SK-N-SH (cell line): ENCODE measurements at regions not wholly inside any gene's neighbourhood (a gene's known extent, or its start where the extent isn't known, plus 50 kb on each side); places are given as distances from the start of the nearest gene placed in this dataset.

ENCODE experiments used
- CTCF ChIA-PET: fragments of 300-600, 350-600 bp; formaldehyde crosslinking; extraction: SDS; loops from one replicate; lab custom pipeline; 2021; lab: Yijun Ruan, JAX
- POLR2A ChIA-PET: fragments of 350-600 bp; sonication (Branson Sonifier 250); formaldehyde crosslinking; extraction: SDS; loops from one replicate; lab custom pipeline; 2020; ENCODE audit warnings: antibody characterized with exemption, inconsistent platforms; lab: Yijun Ruan, JAX
- DNase-seq: peaks from one replicate; pipeline ENCODE4 v3.0.0; 2012
- H2AFZ ChIP-seq: fragments of 200-600 bp; sonication (generic); 2 replicates; pipeline ENCODE4 v1.8.1; 2016; ENCODE audit warnings: antibody characterized with exemption, mild to moderate bottlenecking, low read depth
- H3F3A ChIP-seq: fragments of 200-600 bp; sonication (generic); replicated peaks from 2 replicates; pipeline ENCODE3; 2016; ENCODE audit warnings: antibody characterized with exemption, mild to moderate bottlenecking; ENCODE audit not compliant: insufficient read depth
- H3K27ac ChIP-seq, 2 experiments: fragments of 200-500 bp in 1 of 2; fragments of 200-600 bp in 1 of 2; sonication (Bioruptor generic) in 1 of 2; sonication (generic), shearing (Covaris generic) in 1 of 2; 2 replicates each; pipeline versions ENCODE4 v1.5.1 to v1.6.1; 2014 to 2016; ENCODE audit warnings: low read depth in 2 of 2, inconsistent platforms in 1 of 2, low read length in 1 of 2, mild to moderate bottlenecking in 1 of 2, mixed read lengths in 1 of 2
- H3K27me3 ChIP-seq: fragments of 200-600 bp; sonication (generic), shearing (Covaris generic); 2 replicates; pipeline ENCODE4 v1.6.1; 2016; ENCODE audit warnings: mixed run types; ENCODE audit not compliant: insufficient read depth
- H3K36me3 ChIP-seq, 2 experiments: fragments of 200-500 bp in 1 of 2; fragments of 200-600 bp in 1 of 2; sonication (Bioruptor generic) in 1 of 2; sonication (generic) in 1 of 2; replicated peaks in 1 of 2; 2 replicates each; pipeline versions ENCODE3 to v1.5.1; 2014 to 2016; ENCODE audit warnings: low read length in 1 of 2, mild to moderate bottlenecking in 1 of 2; ENCODE audit not compliant: insufficient read depth in 2 of 2, control insufficient read depth in 1 of 2
- H3K4me1 ChIP-seq, 2 experiments: fragments of 200-500 bp in 1 of 2; fragments of 200-600 bp in 1 of 2; sonication (Bioruptor generic) in 1 of 2; sonication (generic), shearing (Covaris generic) in 1 of 2; 2 replicates each; pipeline versions ENCODE4 v1.5.1 to v1.6.1; 2014 to 2016; ENCODE audit warnings: low read depth in 1 of 2, low read length in 1 of 2, mixed run types in 1 of 2; ENCODE audit not compliant: insufficient read depth in 2 of 2, control insufficient read depth in 1 of 2
- H3K4me2 ChIP-seq: fragments of 200-600 bp; sonication (generic), shearing (Covaris generic); 2 replicates; pipeline ENCODE4 v1.6.1; 2017; ENCODE audit warnings: mixed run types
- H3K4me3 ChIP-seq, 2 experiments: fragments of 200-500 bp in 1 of 2; fragments of 200-600 bp in 1 of 2; sonication (Bioruptor generic) in 1 of 2; sonication (generic), shearing (Covaris generic) in 1 of 2; 2 replicates each; pipeline versions ENCODE4 v1.5.1 to v1.8.1; 2014 to 2016; ENCODE audit warnings: low read depth in 2 of 2, inconsistent platforms in 1 of 2, low read length in 1 of 2, mild to moderate bottlenecking in 1 of 2, mixed read lengths in 1 of 2, moderate library complexity in 1 of 2
- H3K79me2 ChIP-seq: fragments of 200-600 bp; sonication (generic); 2 replicates; pipeline ENCODE4 v1.8.1; 2017; ENCODE audit warnings: mild to moderate bottlenecking; ENCODE audit not compliant: insufficient read depth
- H3K9ac ChIP-seq: fragments of 200-600 bp; sonication (generic); 2 replicates; pipeline ENCODE4 v1.6.1; 2017; ENCODE audit warnings: mixed run types
- H3K9me2 ChIP-seq: fragments of 200-600 bp; sonication (generic); 2 replicates; pipeline ENCODE4 v1.6.1; 2017; ENCODE audit warnings: mixed run types
- H3K9me3 ChIP-seq: fragments of 200-600 bp; sonication (generic); 2 replicates; pipeline ENCODE4 v1.6.1; 2017; ENCODE audit warnings: mixed run types, mild to moderate bottlenecking, moderate library complexity
- H4K20me1 ChIP-seq: fragments of 200-600 bp; sonication (generic); 2 replicates; pipeline ENCODE4 v1.6.1; 2017; ENCODE audit warnings: mild to moderate bottlenecking, mixed run types; ENCODE audit not compliant: insufficient read depth
- EP300 ChIP-seq, 2 experiments: IDR thresholded peaks; 2 replicates each; pipeline versions ENCODE4 v1.4.0 to v1.6.1; 2012; ENCODE audit warnings: borderline replicate concordance in 1 of 2, low read depth in 1 of 2, low read length in 1 of 2
- FOSL2 ChIP-seq: IDR thresholded peaks from 2 replicates; pipeline ENCODE4 v1.4.0; 2012; ENCODE audit warnings: low read depth, mild to moderate bottlenecking, moderate library complexity, borderline replicate concordance
- FOXJ3 ChIP-seq: sonication (generic); formaldehyde crosslinking; IDR thresholded peaks from 2 replicates; pipeline ENCODE4 v1.5.1; 2020; ENCODE audit warnings: mild to moderate bottlenecking, missing genetic modification reagents
- FOXM1 ChIP-seq: IDR thresholded peaks from 2 replicates; pipeline ENCODE4 v1.4.0; 2012; ENCODE audit warnings: low read depth, mild to moderate bottlenecking
- GABPA ChIP-seq: IDR thresholded peaks from 2 replicates; pipeline ENCODE4 v1.4.0; 2012; ENCODE audit warnings: low read depth, mild to moderate bottlenecking
- GATA2 ChIP-seq: sonication (generic); formaldehyde crosslinking; IDR thresholded peaks from 2 replicates; pipeline ENCODE4 v1.5.0; 2020; ENCODE audit warnings: mild to moderate bottlenecking, missing genetic modification reagents
- IRF3 ChIP-seq: fragments of 150-350 bp; IDR thresholded peaks from 2 replicates; pipeline ENCODE4 v1.6.1; 2016; ENCODE audit warnings: mild to moderate bottlenecking, low read depth, low read length
- JUND ChIP-seq: IDR thresholded peaks from 2 replicates; pipeline ENCODE4 v1.4.0; 2012
- MEF2A ChIP-seq: IDR thresholded peaks from 2 replicates; pipeline ENCODE4 v1.4.0; 2012; ENCODE audit warnings: low read depth, borderline replicate concordance
- NFIC ChIP-seq: IDR thresholded peaks from 2 replicates; pipeline ENCODE4 v1.4.0; 2012; ENCODE audit warnings: borderline replicate concordance
- NRF1 ChIP-seq: IDR thresholded peaks from 2 replicates; pipeline ENCODE4 v1.6.1; 2012; ENCODE audit warnings: low read depth, mild to moderate bottlenecking, low read length
- POLR2AphosphoS5 ChIP-seq: IDR thresholded peaks from 2 replicates; pipeline ENCODE4 v1.6.1; 2012; ENCODE audit warnings: low read depth, low read length
- RCOR1 ChIP-seq: fragments of 150-350 bp; IDR thresholded peaks from 2 replicates; pipeline ENCODE4 v1.6.1; 2017; ENCODE audit warnings: antibody characterized with exemption, low read length
- RFX5 ChIP-seq: IDR thresholded peaks from 2 replicates; pipeline ENCODE4 v1.6.1; 2012; ENCODE audit warnings: mild to moderate bottlenecking, improper control_type of control experiment, low read length
- RXRA ChIP-seq: IDR thresholded peaks from 2 replicates; pipeline ENCODE4 v1.4.0; 2012; ENCODE audit warnings: low read depth, mild to moderate bottlenecking, borderline replicate concordance
- SIN3A ChIP-seq: IDR thresholded peaks from 2 replicates; pipeline ENCODE4 v1.6.1; 2012; ENCODE audit warnings: low read depth, mild to moderate bottlenecking, low read length, moderate library complexity, borderline replicate concordance
- TAF1 ChIP-seq: IDR thresholded peaks from 2 replicates; pipeline ENCODE4 v1.6.1; 2012; ENCODE audit warnings: low read depth, mild to moderate bottlenecking, low read length, moderate library complexity, borderline replicate concordance
- TEAD4 ChIP-seq: IDR thresholded peaks from 2 replicates; pipeline ENCODE4 v1.4.0; 2012; ENCODE audit warnings: mild to moderate bottlenecking, borderline replicate concordance; ENCODE audit not compliant: insufficient read depth
- YY1 ChIP-seq: IDR thresholded peaks from 2 replicates; pipeline ENCODE4 v1.4.0; 2012; ENCODE audit warnings: low read depth, mild to moderate bottlenecking
- WGBS: methylation state at CpG from one replicate; pipeline ENCODE4 v1.1.6; 2017; ENCODE audit warnings: low lambda C conversion rate; 5-methylcytosine and 5-hydroxymethylcytosine counted together
- TF ChIP-seq, protein P1 (sequence below): IDR thresholded peaks from 2 replicates; pipeline ENCODE4; 2012
- TF ChIP-seq, protein P2 (sequence below): fragments of 150-350 bp; IDR thresholded peaks from 2 replicates; pipeline ENCODE4 v1.6.1; 2017; ENCODE audit warnings: antibody characterized with exemption, low read length, low read depth, borderline replicate concordance

DNA sequence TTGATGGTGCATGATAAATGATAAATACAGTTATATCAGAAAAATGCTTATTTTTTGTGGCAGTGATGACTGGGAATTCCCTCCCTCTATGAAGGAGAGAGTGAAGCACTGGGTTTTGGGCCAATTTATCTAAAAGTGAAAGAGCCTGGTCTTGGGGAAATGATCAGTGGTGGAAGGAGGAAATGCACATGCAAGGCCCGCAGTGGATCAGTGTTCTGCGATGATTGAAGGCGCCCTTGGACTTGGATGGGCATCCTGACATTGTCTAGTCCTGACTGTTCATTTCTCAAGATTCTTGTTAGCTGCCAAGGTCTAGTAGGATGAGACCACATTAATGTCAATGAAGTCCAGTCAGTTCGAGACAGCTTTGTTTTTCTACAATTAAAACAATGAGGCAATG, 272.0 kb upstream of the SLC35B3 start:
- CTCF ChIA-PET: interaction anchor here (0.8 to 2.6 kb wide), 3 partner anchors 11 to 17 kb away, joined by 3 to 6 read pairs (median 4); no protein-coding TSS in a partner anchor

GRCh38 chr6:8705435-8706020, 270.2 kb upstream of the SLC35B3 start:
- DNase-seq: no peak
- 17% methylated on average over 2 of the region's 2 CpGs for WGBS
- Histone ChIP-seq H3K36me3 (no peaks in the 10 kb centered on the region), H2AFZ (no peak overlapping the region), H3F3A (no peaks in the 10 kb centered on the region), H3K9ac (no peak overlapping the region), H3K79me2 (no peaks in the 10 kb centered on the region), H3K4me1 (no peaks in the 10 kb centered on the region; a peak in 1 of 4 replicates), H3K27ac (no peak overlapping the region), H4K20me1 (no peaks in the 10 kb centered on the region), H3K4me2 (no peak overlapping the region), H3K9me3 (no peaks in the 10 kb centered on the region), H3K27me3 (no peaks in the 10 kb centered on the region), H3K4me3 (no peak overlapping the region), H3K9me2 (no peaks in the 10 kb centered on the region)
- TF ChIP-seq IRF3 (no peak), JUND (no peak), RXRA (no peak), GABPA (no peak), FOXJ3 (CRISPR knock-in tag) (no peak), TEAD4 (no peak), RFX5 (no peak)
- ChIA-PET POLR2A (no interaction called here), CTCF (interaction anchor here (1.5 to 2.6 kb wide), 3 partner anchors 9 to 14 kb away, joined by 3 to 6 read pairs (median 5); no protein-coding TSS in a partner anchor)

More for the DNA sequence above, 272.0 kb upstream of the SLC35B3 start:
- DNase-seq: no peak
- Histone ChIP-seq H3K9me3 (no peaks in the 10 kb centered on the region), H3F3A (no peaks in the 10 kb centered on the region), H3K4me2 (no peak overlapping the region), H3K4me3 (no peak overlapping the region), H3K36me3 (no peaks in the 10 kb centered on the region), H3K9ac (no peak overlapping the region), H2AFZ (no peak overlapping the region), H3K27me3 (no peaks in the 10 kb centered on the region), H3K27ac (no peak overlapping the region), H3K9me2 (no peaks in the 10 kb centered on the region), H3K79me2 (no peaks in the 10 kb centered on the region), H4K20me1 (no peaks in the 10 kb centered on the region), H3K4me1 (no peaks in the 10 kb centered on the region; a peak in 1 of 4 replicates)
- POLR2A ChIA-PET: no interaction called here
- 47% methylated on average over 4 of the region's 4 CpGs for WGBS
- TF ChIP-seq FOSL2: no peak
- no peak for TF ChIP-seq EP300 (IDR thresholded peaks at IDR 0.05; ENCODE audit: borderline replicate concordance in 1 of 2, low read depth in 1 of 2, low read length in 1 of 2)
- TF ChIP-seq YY1: no peak
- TF ChIP-seq MEF2A: no peak
- TF ChIP-seq NRF1: no peak
- TF ChIP-seq, protein P1, sequence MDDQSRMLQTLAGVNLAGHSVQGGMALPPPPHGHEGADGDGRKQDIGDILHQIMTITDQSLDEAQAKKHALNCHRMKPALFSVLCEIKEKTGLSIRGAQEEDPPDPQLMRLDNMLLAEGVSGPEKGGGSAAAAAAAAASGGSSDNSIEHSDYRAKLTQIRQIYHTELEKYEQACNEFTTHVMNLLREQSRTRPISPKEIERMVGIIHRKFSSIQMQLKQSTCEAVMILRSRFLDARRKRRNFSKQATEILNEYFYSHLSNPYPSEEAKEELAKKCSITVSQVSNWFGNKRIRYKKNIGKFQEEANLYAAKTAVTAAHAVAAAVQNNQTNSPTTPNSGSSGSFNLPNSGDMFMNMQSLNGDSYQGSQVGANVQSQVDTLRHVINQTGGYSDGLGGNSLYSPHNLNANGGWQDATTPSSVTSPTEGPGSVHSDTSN: no peak
- no peak for TF ChIP-seq GABPA
- TF ChIP-seq TAF1: no peak
- TF ChIP-seq FOXM1: no peak
- no peak for TF ChIP-seq SIN3A
- no peak for TF ChIP-seq RCOR1
- no peak for TF ChIP-seq NFIC
- TF ChIP-seq, protein P2, sequence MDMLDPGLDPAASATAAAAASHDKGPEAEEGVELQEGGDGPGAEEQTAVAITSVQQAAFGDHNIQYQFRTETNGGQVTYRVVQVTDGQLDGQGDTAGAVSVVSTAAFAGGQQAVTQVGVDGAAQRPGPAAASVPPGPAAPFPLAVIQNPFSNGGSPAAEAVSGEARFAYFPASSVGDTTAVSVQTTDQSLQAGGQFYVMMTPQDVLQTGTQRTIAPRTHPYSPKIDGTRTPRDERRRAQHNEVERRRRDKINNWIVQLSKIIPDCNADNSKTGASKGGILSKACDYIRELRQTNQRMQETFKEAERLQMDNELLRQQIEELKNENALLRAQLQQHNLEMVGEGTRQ: no peak
- no peak for TF ChIP-seq TEAD4
- no peak for TF ChIP-seq GATA2 (CRISPR knock-in tag)
- no peak for TF ChIP-seq POLR2AphosphoS5
- TF ChIP-seq RXRA: no peak
